Muscle layer of duodenum (tissue), 2 donors: ENCODE measurements at regions not wholly inside any gene's neighbourhood (a gene's known extent, or its start where the extent isn't known, plus 50 kb on each side); places are given as distances from the start of the nearest gene placed in this dataset.

Source experiments
- H3K27ac ChIP-seq: one replicate; pipeline ENCODE4 v1.7.0; 2013; ENCODE audit warnings: mild to moderate bottlenecking, low read length
- H3K27me3 ChIP-seq: one replicate; pipeline ENCODE4 v1.7.0; 2013; ENCODE audit warnings: low read depth, mild to moderate bottlenecking, control low read depth, low read length
- H3K36me3 ChIP-seq, 2 donors: one replicate each; pipeline ENCODE4 v1.7.0; 2013; ENCODE audit warnings: low read length in 2 of 2, control low read depth in 1 of 2, mild to moderate bottlenecking in 1 of 2; ENCODE audit not compliant: insufficient read depth in 2 of 2, control insufficient read depth in 1 of 2
- H3K4me1 ChIP-seq, 2 donors: one replicate each; pipeline ENCODE4 v1.7.0; 2013; ENCODE audit warnings: low read length in 2 of 2, mild to moderate bottlenecking in 2 of 2, control low read depth in 1 of 2, moderate library complexity in 1 of 2; ENCODE audit not compliant: insufficient read depth in 2 of 2, control insufficient read depth in 1 of 2
- H3K4me3 ChIP-seq, 2 donors: one replicate each; pipeline ENCODE4 v1.7.0; 2013; ENCODE audit warnings: low read length in 2 of 2, low read depth in 1 of 2, mild to moderate bottlenecking in 1 of 2
- H3K9me3 ChIP-seq, 2 donors: one replicate each; pipeline ENCODE4 v1.7.0; 2013; ENCODE audit warnings: low read length in 2 of 2, control low read depth in 1 of 2, mild to moderate bottlenecking in 1 of 2; ENCODE audit not compliant: control insufficient read depth in 1 of 2
- donor health status: healthy.

GRCh38 chr22:27139935-27140511 lies 482.6 kb downstream of the MIAT start:
- Histone ChIP-seq H3K36me3 (no peaks in the 10 kb centered on the region), H3K27me3 (no peaks in the 10 kb centered on the region), H3K4me1 (peaks cover under 1 to 14% of the 10 kb centered on the region in 2 donors), H3K9me3 (no peaks in the 10 kb centered on the region), H3K4me3 (no peak overlapping the region), H3K27ac (no peak overlapping the region)

- Histone ChIP-seq H3K27ac (no peak overlapping the region), H3K27me3 (no peaks in the 10 kb centered on the region), H3K4me3 (no peak overlapping the region), H3K36me3 (no peaks in the 10 kb centered on the region), H3K4me1 (peaks cover 0 to 19% of the 10 kb centered on the region in 2 donors), H3K9me3 (no peaks in the 10 kb centered on the region)
Observed at GRCh38 chr22:27142286-27142685, 484.9 kb downstream of the MIAT start.

GRCh38 chr22:27144321-27144720 lies 486.9 kb downstream of the MIAT start:
- no peak overlapping the region for H3K4me3 ChIP-seq
- no peaks in the 10 kb centered on the region for H3K36me3 ChIP-seq
- no peak overlapping the region for H3K27ac ChIP-seq
- H3K9me3 ChIP-seq = no peaks in the 10 kb centered on the region
- peaks cover 0 to 19% of the 10 kb centered on the region in 2 donors for H3K4me1 ChIP-seq
- H3K27me3 ChIP-seq = no peaks in the 10 kb centered on the region

GRCh38 chr22:27146866-27147633 lies 489.7 kb downstream of the MIAT start:
- no peaks in the 10 kb centered on the region for H3K27me3 ChIP-seq

GRCh38 chr22:27148055-27148454 lies 490.7 kb downstream of the MIAT start:
- Histone ChIP-seq H3K4me3 (no peak overlapping the region), H3K27me3 (no peaks in the 10 kb centered on the region), H3K4me1 (peaks cover 6 to 17% of the 10 kb centered on the region in 2 donors), H3K36me3 (no peaks in the 10 kb centered on the region), H3K9me3 (no peaks in the 10 kb centered on the region), H3K27ac (no peak overlapping the region)

More at GRCh38 chr22:27146866-27147633, 489.7 kb downstream of the MIAT start:
- Histone ChIP-seq H3K27ac (no peak overlapping the region), H3K4me3 (no peak overlapping the region), H3K36me3 (no peaks in the 10 kb centered on the region), H3K9me3 (no peaks in the 10 kb centered on the region), H3K4me1 (peaks cover 6 to 17% of the 10 kb centered on the region in 2 donors)

GRCh38 chr22:27148886-27149470 lies 491.6 kb downstream of the MIAT start:
- Histone ChIP-seq H3K4me3 (no peak overlapping the region), H3K27me3 (no peaks in the 10 kb centered on the region), H3K4me1 (peaks cover 6 to 17% of the 10 kb centered on the region in 2 donors), H3K9me3 (no peaks in the 10 kb centered on the region), H3K27ac (no peak overlapping the region), H3K36me3 (no peaks in the 10 kb centered on the region)

- Histone ChIP-seq H3K4me1 (peaks cover 6 to 17% of the 10 kb centered on the region in 2 donors), H3K27me3 (no peaks in the 10 kb centered on the region), H3K9me3 (no peaks in the 10 kb centered on the region), H3K4me3 (peak overlapping the region in 1 of 2 donors; percentile 17), H3K27ac (peak overlapping the region; percentile 48), H3K36me3 (no peaks in the 10 kb centered on the region)
Observed at GRCh38 chr22:27149921-27150543, 492.6 kb downstream of the MIAT start.

GRCh38 chr22:27150544-27150941 lies 493.2 kb downstream of the MIAT start:
- Histone ChIP-seq H3K27me3 (no peaks in the 10 kb centered on the region), H3K9me3 (no peaks in the 10 kb centered on the region), H3K4me1 (peaks cover 6 to 17% of the 10 kb centered on the region in 2 donors), H3K36me3 (no peaks in the 10 kb centered on the region), H3K27ac (no peak overlapping the region), H3K4me3 (peak overlapping the region in 1 of 2 donors; percentile 17)

- no peak overlapping the region for H3K4me3 ChIP-seq
- H3K27ac ChIP-seq = no peak overlapping the region
Observed at GRCh38 chr22:27151407-27151806, 494.0 kb downstream of the MIAT start.

GRCh38 chr22:27152033-27152432 lies 494.6 kb downstream of the MIAT start:
- Histone ChIP-seq H3K4me1 (peaks cover 6 to 13% of the 10 kb centered on the region in 2 donors), H3K9me3 (no peaks in the 10 kb centered on the region), H3K27ac (no peak overlapping the region), H3K4me3 (no peak overlapping the region), H3K27me3 (no peaks in the 10 kb centered on the region), H3K36me3 (no peaks in the 10 kb centered on the region)

More at GRCh38 chr22:27151407-27151806, 494.0 kb downstream of the MIAT start:
- no peaks in the 10 kb centered on the region for H3K36me3 ChIP-seq
- peaks cover 6 to 17% of the 10 kb centered on the region in 2 donors for H3K4me1 ChIP-seq
- H3K27me3 ChIP-seq = no peaks in the 10 kb centered on the region
- H3K9me3 ChIP-seq = no peaks in the 10 kb centered on the region

GRCh38 chr22:27152883-27153282 lies 495.5 kb downstream of the MIAT start:
- H3K27ac ChIP-seq = no peak overlapping the region
- no peaks in the 10 kb centered on the region for H3K36me3 ChIP-seq
- no peak overlapping the region for H3K4me3 ChIP-seq
- no peaks in the 10 kb centered on the region for H3K27me3 ChIP-seq
- H3K9me3 ChIP-seq = no peaks in the 10 kb centered on the region
- peaks cover 6 to 12% of the 10 kb centered on the region in 2 donors for H3K4me1 ChIP-seq
